GM19239 (cell line): ENCODE measurements at regions not wholly inside any gene's neighbourhood (a gene's known extent, or its start where the extent isn't known, plus 50 kb on each side); places are given as distances from the start of the nearest gene placed in this dataset.
"Not testable (repeated sequence)": the region's sequence is repeated elsewhere in the genome, so short reads cannot be mapped to it uniquely, and the experiment has no call there.

Experiments used
- DNase-seq: peaks from one replicate; pipeline ENCODE4 v3.0.0; 2011; ENCODE audit warnings: low spot score; ENCODE audit not compliant: insufficient read length
- FAIRE-seq: peaks from 2 replicates; lab custom pipeline; 2011; peaks lifted over from hg19 to GRCh38; lab: Jason Lieb, UNC

DNA sequence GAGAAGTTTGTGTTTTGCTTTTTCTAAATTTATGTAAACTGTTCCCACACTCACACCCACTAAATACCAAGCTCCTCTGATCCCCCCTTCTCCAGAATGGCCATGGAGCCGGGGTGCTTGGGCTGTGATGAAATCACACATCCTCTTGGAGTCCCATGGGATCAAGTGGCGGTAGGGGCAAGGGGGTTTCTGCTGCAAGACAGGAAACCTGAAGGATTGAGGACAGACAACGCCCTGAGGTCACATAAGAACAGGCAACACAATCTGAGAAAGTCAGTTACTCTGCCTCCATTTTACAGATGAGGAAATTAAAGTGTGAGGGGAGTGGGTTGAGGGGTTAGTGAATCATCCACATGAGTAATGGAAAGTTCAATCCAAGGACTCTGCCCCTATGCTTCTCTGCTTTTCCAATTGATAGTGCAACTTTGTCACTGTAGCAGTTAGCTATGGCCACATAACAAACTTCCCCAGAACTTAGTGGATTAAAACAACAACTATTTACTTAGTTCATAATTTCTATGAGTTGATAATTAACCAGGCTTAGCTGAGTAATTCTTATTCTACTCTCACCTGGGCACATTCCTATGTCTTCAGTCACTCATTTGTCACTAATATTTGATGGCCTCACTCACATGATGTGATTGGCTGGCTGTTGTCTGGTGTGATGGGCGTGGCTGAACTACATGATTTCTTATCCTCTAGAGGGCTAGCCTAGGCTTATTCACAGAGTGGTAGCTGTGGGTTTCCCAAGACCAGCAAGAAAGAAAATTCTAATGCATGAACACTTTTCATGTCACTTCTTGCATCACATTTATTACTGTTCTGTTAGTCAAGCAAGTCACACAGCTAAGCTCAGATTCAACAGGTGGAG lies 77.3 kb upstream of the ADRA1D start:
- DNase-seq: no peak
- FAIRE-seq: no peak

DNA sequence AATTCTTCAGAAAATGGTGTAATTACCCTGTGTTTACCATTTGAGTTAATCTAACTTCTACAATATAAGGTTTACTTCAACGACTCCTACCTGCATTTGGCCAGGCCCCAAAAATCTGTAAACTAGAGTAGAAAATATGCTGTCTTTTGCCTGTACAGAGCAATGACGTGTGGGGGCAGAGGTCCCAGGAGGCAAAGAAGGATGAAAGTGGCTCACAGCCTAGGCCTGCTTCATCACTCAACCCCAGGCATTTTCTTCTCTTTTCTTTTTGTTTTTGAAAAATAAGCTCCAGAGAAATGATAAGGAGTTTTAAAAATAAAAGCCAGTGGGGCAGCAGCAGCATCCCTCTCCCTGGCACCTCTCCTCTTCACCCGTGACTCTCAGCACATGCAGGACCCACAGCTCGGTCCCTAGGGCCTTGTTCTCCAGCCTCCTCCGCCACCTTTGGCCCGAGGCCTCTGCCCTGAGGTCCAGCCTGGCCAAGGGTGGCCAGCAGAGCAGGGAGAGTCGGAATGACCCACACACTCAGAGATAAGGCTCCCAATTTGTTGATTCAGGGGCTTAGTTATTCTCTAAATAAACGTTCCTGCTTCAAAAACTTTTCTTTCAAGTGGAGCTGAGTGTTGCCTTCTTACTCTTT lies 76.6 kb upstream of the ADRA1D start:
- DNase-seq (no peak), FAIRE-seq (no peak)

DNA sequence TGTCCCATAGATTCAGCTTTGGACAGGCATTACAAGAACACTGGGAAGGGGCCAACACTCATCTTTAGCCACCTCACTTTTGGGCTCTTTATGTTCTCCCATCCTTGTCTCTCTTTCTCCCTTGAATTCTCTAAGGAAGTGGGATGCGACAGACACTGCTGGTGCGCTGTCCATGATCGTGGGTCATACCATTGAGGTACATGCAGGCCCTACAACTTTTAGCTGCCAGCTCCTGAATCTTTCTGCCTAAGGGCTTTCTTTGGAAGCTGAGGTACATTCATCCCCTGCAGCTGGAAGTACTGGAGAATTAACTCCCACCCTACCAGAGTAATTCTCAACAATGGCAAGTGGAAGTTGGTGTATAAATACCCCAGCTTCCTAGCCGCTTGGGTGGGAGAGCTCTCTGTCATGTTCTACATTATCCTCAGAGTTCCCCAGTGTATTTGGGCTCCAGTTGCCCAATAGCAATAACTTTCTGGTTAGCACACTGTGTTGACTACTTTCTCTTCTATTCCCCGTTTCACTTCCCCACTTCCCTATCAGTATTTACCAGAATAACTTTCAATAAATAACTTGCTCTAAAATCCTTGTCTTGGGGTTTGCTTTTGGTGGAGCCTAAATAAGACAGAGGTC lies 75.6 kb upstream of the ADRA1D start:
- FAIRE-seq: no peak

DNA sequence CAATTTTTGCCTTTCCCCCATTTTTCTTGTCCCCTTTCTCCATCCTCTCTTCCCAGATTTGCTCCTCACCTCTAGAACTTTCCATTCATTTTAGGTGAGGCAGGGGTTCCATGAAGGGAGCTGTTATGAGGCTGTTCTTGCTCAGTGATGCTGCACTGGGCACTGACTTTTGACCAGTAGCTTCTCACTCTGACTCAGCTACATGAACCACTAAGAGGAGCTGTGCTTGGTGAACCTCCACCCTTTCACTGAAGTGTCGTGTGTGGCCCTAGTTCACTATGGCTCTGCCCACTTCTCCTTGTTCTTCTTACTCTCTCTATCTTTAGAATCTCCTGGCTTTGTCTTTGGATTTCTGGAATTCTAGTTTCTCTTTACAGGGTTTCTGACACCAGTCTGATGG lies 73.4 kb upstream of the ADRA1D start:
- no peak for FAIRE-seq
- DNase-seq: no peak

More for the DNA sequence above, 75.6 kb upstream of the ADRA1D start:
- DNase-seq: no peak

DNA sequence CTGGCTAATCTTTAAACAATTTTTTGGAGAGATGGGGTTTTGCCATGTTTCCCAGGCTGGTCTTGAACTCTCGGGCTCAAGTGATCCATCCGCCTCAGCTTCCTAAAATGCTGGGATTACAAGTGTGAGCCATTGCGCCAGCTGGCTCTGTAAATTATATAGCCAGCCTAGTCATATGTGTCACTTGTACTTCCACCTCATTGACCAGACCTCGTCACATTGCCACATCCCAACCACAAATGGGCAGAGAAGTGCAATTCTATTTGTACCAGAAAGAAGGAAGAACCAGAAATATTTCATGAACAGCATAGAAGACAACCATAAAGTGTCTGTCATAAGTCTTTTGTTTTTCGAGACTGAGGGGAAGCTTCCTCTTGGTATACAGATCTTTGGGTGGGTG lies 71.2 kb upstream of the ADRA1D start:
- FAIRE-seq (no peak), DNase-seq (no peak)

DNA sequence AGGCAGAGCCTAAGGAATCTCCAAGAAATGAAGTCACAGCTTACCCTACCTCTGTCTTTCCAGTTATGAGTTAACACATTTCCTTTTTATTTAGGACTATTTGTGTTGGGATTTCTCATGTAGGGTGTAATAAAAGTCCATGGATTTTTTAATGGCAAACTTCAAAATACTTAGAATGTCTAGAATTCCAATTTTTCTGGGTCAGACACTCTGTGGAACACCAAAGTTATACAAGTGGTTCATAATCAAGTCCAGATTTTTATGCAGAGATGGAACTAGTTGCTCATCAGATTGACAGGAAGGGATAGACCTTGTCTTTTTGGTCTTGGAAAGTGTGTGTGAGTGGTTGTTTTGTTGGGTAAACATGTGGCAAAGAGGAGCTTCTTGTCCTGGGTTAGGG lies 69.8 kb upstream of the ADRA1D start:
- FAIRE-seq: no peak

DNA sequence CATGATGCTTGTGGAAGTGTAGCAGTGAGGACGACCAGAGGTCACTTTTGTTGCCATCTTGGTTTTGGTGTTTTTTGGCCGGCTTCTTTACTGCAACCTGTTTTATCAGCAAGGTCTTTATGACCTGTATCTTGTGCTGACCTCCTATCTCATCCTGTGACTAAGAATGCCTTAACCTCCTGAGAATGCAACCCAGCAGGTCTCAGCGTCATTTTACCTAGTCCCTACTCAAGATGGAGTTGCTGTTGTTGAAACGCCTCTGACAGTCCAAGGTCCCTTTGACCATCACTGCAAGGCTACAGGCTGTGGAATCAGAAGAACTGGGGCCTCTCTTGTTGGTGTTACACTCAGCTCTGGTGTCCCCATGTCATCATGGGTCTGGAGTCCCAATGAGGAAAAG lies 61.5 kb upstream of the ADRA1D start:
- not testable (repeated sequence) for DNase-seq, FAIRE-seq

More for the DNA sequence above, 69.8 kb upstream of the ADRA1D start:
- DNase-seq: no peak

DNA sequence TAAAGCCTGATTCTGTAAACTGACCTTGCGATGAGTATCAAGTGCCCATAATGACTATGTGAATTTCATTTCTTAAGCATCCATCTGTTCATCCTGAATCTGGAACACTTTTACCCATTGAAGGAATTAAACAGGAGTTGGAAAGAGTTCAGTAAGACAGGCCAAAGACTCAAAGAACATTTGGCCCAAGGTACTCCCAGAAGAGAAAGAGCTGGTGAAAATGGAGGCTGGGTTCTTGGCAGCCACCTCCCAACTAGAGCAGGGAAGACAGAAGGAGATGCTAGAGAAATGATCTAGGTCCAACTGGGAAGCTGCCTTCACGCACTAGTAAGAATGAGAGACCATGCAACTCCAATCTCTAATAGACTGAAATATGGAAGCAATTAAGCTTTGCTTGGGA lies 57.1 kb upstream of the ADRA1D start:
- no peak for DNase-seq
- no peak for FAIRE-seq

DNA sequence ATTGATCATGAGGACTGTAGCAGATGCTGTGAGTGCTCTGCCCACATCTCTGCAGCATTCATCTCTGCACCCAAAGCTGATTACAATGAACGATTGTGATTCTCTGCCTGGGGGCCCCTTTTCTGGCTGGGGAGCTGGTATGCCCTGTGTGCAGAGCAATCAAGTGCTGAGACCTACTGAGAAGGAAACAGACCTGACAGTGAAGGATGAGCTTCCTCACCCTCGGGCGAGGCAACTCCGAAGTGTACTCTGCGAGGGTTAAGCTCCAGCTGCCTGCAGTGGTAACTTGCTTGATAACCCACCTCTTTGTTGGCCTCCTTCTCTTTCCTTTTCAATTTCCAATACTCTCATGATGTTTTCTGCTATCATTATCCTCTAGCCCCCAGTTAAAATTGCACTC lies 56.0 kb upstream of the ADRA1D start:
- DNase-seq: no peak
- no peak for FAIRE-seq

DNA sequence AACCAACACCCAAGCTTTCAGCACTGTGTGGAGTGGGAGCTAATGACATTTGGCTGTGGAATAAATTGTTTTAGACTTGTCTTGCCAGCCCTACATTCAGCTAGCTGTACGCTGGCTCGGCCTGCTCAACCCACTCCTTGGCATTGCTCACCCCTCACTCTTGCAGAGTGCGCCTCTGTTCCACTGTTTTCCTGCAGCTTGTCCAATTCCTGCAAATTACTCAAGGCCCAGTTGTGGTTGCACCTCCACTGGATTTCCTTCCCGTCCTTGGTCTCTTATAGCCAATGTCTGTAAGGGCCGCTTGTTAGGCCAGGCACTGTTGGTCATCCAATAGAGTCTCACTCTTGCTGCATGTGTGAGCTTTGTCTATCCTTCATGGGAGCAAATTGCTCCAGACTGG lies 55.5 kb upstream of the ADRA1D start:
- FAIRE-seq: no peak

DNA sequence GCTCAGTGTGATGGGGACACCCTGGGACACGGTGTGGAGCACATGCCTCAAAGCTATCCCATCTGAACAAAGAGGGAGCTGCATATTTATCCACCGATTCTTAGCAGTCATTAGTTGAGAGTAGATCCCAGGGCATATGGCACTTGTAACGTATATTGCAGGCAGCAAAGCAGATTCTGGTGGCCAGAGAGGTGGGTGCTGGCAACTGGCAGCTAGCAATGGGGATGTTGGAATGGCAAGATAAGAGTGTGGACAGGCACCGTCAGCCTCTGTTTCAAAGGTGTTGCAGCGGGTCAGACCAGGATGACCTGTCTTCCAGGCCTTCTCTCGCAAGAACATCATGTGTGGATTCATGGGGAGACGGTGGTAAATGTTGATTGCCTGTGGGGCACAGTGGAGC lies 54.0 kb upstream of the ADRA1D start:
- DNase-seq (no peak), FAIRE-seq (no peak)

More for the DNA sequence above, 55.5 kb upstream of the ADRA1D start:
- DNase-seq: no peak

DNA sequence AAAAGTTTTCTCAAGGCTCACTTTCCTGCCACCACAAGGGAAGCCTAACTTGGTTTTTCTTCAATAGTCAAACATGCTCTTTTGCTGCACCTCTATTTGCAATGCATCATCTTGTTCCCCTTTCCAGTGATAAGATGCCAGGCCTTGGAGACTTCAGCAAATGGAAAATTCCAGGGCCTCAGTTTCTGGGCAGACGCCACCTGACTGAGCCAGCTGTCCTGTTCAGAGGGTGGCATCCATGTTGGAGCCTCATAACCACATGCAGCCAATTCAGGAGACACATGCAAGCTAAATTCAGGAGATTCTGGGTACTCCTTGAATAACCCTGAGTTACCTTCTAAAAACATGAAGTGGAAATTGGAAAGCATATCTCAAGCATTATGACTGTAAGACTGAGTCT lies 51.8 kb upstream of the ADRA1D start:
- no peak for DNase-seq
- FAIRE-seq: no peak

DNA sequence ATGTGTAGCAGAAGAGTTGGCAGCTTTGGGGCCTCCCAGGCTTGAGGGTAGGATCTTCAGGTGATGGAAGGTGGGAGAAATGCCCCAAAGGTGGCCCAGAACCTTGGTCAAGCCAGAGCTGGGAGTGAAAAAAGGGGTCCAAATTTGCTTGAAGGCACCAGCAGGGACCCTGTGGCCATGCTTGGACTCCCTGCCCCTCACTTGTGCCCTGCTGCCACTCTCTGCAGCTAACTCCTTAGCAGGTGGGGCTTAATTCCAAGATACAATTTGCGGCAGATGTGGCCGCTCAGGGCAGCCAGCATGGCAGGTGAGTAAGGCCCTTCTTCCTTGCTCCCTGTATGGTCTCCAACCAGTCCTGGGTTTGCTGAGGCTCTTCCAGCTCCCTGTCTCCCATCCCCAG lies 51.3 kb upstream of the ADRA1D start:
- FAIRE-seq: no peak
- DNase-seq: no peak

DNA sequence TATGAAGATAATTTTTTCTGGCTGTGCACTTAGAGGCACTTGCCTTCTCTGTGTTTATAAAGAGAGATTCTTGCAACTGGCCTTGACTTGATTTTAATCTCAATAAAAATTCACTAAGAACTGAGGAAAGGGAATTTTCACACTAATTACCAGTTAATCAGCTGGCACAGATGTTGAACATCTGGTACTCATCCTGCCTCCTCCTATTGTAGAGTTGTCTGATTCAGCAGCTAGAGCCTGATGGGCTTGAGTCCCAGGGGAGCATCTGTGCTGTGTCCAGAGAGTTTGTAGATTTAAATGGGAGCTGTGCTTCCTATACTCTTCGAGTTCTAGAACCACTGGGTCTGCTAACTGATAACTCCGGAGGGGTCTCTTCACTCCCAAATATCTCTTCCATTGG lies 50.7 kb upstream of the ADRA1D start:
- DNase-seq (no peak), FAIRE-seq (no peak)

DNA sequence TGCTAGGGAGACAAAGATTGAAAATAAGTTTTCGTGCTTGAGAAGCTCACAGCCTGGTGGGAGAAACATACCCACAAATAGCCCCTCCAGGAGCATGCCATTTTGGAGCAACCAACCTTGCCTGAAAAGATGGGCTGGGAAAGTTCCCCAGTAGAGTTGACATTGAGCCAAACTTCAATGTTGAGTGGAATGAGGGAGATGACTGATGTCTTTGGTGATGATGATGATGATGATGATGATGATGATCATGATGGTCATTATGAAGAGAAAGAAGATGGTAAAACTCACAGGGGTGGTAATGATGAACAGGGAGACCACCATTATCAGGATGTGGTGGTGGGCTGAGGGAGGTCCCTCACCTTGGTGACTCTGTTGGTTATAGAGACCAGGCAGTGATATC lies 50.1 kb upstream of the ADRA1D start:
- DNase-seq (no peak), FAIRE-seq (no peak)
